WTC11 (cell line): ENCODE measurements at regions not wholly inside any gene's neighbourhood (a gene's known extent, or its start where the extent isn't known, plus 50 kb on each side); places are given as distances from the start of the nearest gene placed in this dataset.

Experiments used
- ATAC-seq: fragments of 200-7000 bp; cut with Tn5 transposase; 2 replicates; pipeline ENCODE4 v1.10.0; 2021; ENCODE audit warnings: mild to moderate bottlenecking, moderate library complexity
- CTCF ChIA-PET: fragments of 300-600 bp; sonication (Branson Sonifier 250); formaldehyde crosslinking; loops from one replicate; lab custom pipeline; 2021; ENCODE audit warnings: antibody characterized with exemption; lab: Charles Lee
- POLR2A ChIA-PET: fragments of 350-600 bp; sonication (Branson Sonifier 250); formaldehyde crosslinking; loops from one replicate; lab custom pipeline; 2021; ENCODE audit warnings: antibody characterized with exemption; lab: Charles Lee
- DNase-seq: peaks from one replicate; pipeline ENCODE4 v3.0.0; 2021; ENCODE audit warnings: low spot score
- H3K27ac Mint-ChIP-seq: 2 replicates; pipeline ENCODE4 v1.8.0; 2021; ENCODE audit warnings: mixed read lengths
- H3K27me3 Mint-ChIP-seq: 2 replicates; pipeline ENCODE4 v1.8.0; 2021; ENCODE audit warnings: low read depth, mild to moderate bottlenecking, moderate library complexity, mixed read lengths
- H3K36me3 Mint-ChIP-seq: 2 replicates; pipeline ENCODE4 v1.8.0; 2021; ENCODE audit warnings: mixed read lengths
- H3K4me1 Mint-ChIP-seq: 2 replicates; pipeline ENCODE4 v1.8.0; 2022; ENCODE audit warnings: mixed read lengths
- H3K4me3 Mint-ChIP-seq: 2 replicates; pipeline ENCODE4 v1.8.0; 2021; ENCODE audit warnings: mild to moderate bottlenecking, moderate library complexity, mixed read lengths
- H3K9me3 Mint-ChIP-seq: 2 replicates; pipeline ENCODE4 v1.8.0; 2021; ENCODE audit warnings: mixed read lengths
- AFF4 ChIP-seq: sonication (generic); formaldehyde crosslinking; IDR thresholded peaks from 2 replicates; pipeline ENCODE4 v1.8.1; 2023; ENCODE audit warnings: mild to moderate bottlenecking, missing genetic modification reagents, borderline replicate concordance
- ATF1 ChIP-seq: sonication (generic); formaldehyde crosslinking; IDR thresholded peaks from 2 replicates; pipeline ENCODE4 v1.8.1; 2023; ENCODE audit warnings: mild to moderate bottlenecking, moderate library complexity, missing genetic modification reagents
- ATF6 ChIP-seq: sonication (generic); formaldehyde crosslinking; IDR thresholded peaks from 2 replicates; pipeline ENCODE4 v1.8.1; 2023; ENCODE audit warnings: mild to moderate bottlenecking, missing genetic modification reagents
- CREB1 ChIP-seq: sonication (generic); formaldehyde crosslinking; IDR thresholded peaks from 2 replicates; pipeline ENCODE4 v1.8.0; 2023; ENCODE audit warnings: mild to moderate bottlenecking, missing genetic modification reagents
- CREM ChIP-seq: sonication (generic); formaldehyde crosslinking; IDR thresholded peaks from 2 replicates; pipeline ENCODE4 v1.8.1; 2022; ENCODE audit warnings: mild to moderate bottlenecking, missing genetic modification reagents, moderate library complexity
- ESRRA ChIP-seq: sonication (generic); formaldehyde crosslinking; IDR thresholded peaks from 2 replicates; pipeline ENCODE4 v1.8.1; 2022; ENCODE audit warnings: mild to moderate bottlenecking, missing genetic modification reagents, borderline replicate concordance
- FOXJ3 ChIP-seq: sonication (generic); formaldehyde crosslinking; IDR thresholded peaks from 2 replicates; pipeline ENCODE4 v1.9.0; 2021; ENCODE audit warnings: missing genetic modification reagents, mild to moderate bottlenecking, borderline replicate concordance
- FOXP1 ChIP-seq: sonication (generic); formaldehyde crosslinking; IDR thresholded peaks from 2 replicates; pipeline ENCODE4 v1.8.0; 2022; ENCODE audit warnings: missing genetic modification reagents, mild to moderate bottlenecking, moderate library complexity, borderline replicate concordance
- GABPB1 ChIP-seq: sonication (generic); formaldehyde crosslinking; IDR thresholded peaks from 2 replicates; pipeline ENCODE4 v1.8.1; 2023; ENCODE audit warnings: mild to moderate bottlenecking, missing genetic modification reagents
- KAT7 ChIP-seq: sonication (generic); formaldehyde crosslinking; IDR thresholded peaks from 2 replicates; pipeline ENCODE4 v1.8.1; 2023; ENCODE audit warnings: missing genetic modification reagents, mild to moderate bottlenecking, borderline replicate concordance
- MYBL2 ChIP-seq: sonication (generic); formaldehyde crosslinking; IDR thresholded peaks from 2 replicates; pipeline ENCODE4 v1.8.1; 2023; ENCODE audit warnings: mild to moderate bottlenecking, moderate library complexity, missing genetic modification reagents
- NFE2L1 ChIP-seq: sonication (generic); formaldehyde crosslinking; IDR thresholded peaks from 2 replicates; pipeline ENCODE4 v1.8.1; 2023; ENCODE audit warnings: missing genetic modification reagents
- OVOL2 ChIP-seq: fragments of 250-450 bp; sonication (Bioruptor Pico); IDR thresholded peaks from 2 replicates; pipeline ENCODE4 v1.9.0; 2021; ENCODE audit warnings: mild to moderate bottlenecking, borderline replicate concordance
- PREB ChIP-seq: sonication (generic); formaldehyde crosslinking; IDR thresholded peaks from 2 replicates; pipeline ENCODE4 v1.8.1; 2022; ENCODE audit warnings: mild to moderate bottlenecking, missing genetic modification reagents, moderate library complexity, borderline replicate concordance
- SMAD4 ChIP-seq: sonication (generic); formaldehyde crosslinking; IDR thresholded peaks from 2 replicates; pipeline ENCODE4 v1.8.0; 2022; ENCODE audit warnings: mild to moderate bottlenecking, missing genetic modification reagents
- TEAD1 ChIP-seq: sonication (generic); formaldehyde crosslinking; IDR thresholded peaks from 2 replicates; pipeline ENCODE4 v1.8.0; 2022; ENCODE audit warnings: mild to moderate bottlenecking, missing genetic modification reagents
- ZMAT4 ChIP-seq: fragments of 250-450 bp; sonication (Bioruptor Pico); IDR thresholded peaks from 2 replicates; pipeline ENCODE4 v1.9.0; 2021; ENCODE audit warnings: mild to moderate bottlenecking
- ZNF263 ChIP-seq: sonication (generic); formaldehyde crosslinking; IDR thresholded peaks from 2 replicates; pipeline ENCODE4 v1.8.1; 2022; ENCODE audit warnings: low read depth, mild to moderate bottlenecking, moderate library complexity, missing genetic modification reagents
- ZNF512 ChIP-seq: sonication (generic); formaldehyde crosslinking; IDR thresholded peaks from 2 replicates; pipeline ENCODE4 v1.8.1; 2022; ENCODE audit warnings: missing genetic modification reagents, borderline replicate concordance
- TF ChIP-seq, protein P1 (sequence below): sonication (generic); formaldehyde crosslinking; IDR thresholded peaks from 2 replicates; pipeline ENCODE4 v1.8.1; 2023; ENCODE audit warnings: mild to moderate bottlenecking, missing genetic modification reagents
- TF ChIP-seq, protein P2 (sequence below): sonication (generic); formaldehyde crosslinking; IDR thresholded peaks from 2 replicates; pipeline ENCODE4 v1.8.0; 2023; ENCODE audit warnings: missing genetic modification reagents, mild to moderate bottlenecking, borderline replicate concordance

DNA sequence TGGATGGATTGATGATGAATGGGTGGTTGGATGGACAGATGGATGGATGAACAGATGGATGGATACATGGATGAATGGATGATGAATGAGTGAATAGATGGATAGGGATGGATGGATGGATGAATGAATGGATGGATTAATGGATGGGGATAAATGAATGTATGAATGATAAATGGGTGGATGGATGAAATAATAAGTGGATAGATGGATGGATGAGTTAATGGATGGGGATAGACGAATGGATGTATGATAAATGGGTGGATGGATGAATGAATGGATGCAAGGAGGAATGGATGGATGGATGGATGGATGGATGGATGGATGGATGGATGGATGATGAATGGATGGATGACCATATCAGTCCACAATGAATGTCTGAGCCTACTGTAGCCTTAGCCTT lies 381.9 kb downstream of the SETD4 start:
- ATAC-seq (no peak), DNase-seq (no peak)
- peaks cover 4% of the 10 kb centered on the region; the same call in 1 of the 2 replicates for H3K9me3 Mint-ChIP-seq
- H3K27me3 Mint-ChIP-seq: no peaks in the 10 kb centered on the region
- H3K27ac Mint-ChIP-seq: no peak overlapping the region
- H3K4me3 Mint-ChIP-seq: no peak overlapping the region
- no peak for TF ChIP-seq ESRRA (CRISPR knock-in tag)
- no peak for TF ChIP-seq CREB1 (CRISPR knock-in tag)
- TF ChIP-seq, protein P1, sequence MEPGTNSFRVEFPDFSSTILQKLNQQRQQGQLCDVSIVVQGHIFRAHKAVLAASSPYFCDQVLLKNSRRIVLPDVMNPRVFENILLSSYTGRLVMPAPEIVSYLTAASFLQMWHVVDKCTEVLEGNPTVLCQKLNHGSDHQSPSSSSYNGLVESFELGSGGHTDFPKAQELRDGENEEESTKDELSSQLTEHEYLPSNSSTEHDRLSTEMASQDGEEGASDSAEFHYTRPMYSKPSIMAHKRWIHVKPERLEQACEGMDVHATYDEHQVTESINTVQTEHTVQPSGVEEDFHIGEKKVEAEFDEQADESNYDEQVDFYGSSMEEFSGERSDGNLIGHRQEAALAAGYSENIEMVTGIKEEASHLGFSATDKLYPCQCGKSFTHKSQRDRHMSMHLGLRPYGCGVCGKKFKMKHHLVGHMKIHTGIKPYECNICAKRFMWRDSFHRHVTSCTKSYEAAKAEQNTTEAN (CRISPR knock-in tag): no peak
- no peak for TF ChIP-seq MYBL2
- TF ChIP-seq, protein P2, sequence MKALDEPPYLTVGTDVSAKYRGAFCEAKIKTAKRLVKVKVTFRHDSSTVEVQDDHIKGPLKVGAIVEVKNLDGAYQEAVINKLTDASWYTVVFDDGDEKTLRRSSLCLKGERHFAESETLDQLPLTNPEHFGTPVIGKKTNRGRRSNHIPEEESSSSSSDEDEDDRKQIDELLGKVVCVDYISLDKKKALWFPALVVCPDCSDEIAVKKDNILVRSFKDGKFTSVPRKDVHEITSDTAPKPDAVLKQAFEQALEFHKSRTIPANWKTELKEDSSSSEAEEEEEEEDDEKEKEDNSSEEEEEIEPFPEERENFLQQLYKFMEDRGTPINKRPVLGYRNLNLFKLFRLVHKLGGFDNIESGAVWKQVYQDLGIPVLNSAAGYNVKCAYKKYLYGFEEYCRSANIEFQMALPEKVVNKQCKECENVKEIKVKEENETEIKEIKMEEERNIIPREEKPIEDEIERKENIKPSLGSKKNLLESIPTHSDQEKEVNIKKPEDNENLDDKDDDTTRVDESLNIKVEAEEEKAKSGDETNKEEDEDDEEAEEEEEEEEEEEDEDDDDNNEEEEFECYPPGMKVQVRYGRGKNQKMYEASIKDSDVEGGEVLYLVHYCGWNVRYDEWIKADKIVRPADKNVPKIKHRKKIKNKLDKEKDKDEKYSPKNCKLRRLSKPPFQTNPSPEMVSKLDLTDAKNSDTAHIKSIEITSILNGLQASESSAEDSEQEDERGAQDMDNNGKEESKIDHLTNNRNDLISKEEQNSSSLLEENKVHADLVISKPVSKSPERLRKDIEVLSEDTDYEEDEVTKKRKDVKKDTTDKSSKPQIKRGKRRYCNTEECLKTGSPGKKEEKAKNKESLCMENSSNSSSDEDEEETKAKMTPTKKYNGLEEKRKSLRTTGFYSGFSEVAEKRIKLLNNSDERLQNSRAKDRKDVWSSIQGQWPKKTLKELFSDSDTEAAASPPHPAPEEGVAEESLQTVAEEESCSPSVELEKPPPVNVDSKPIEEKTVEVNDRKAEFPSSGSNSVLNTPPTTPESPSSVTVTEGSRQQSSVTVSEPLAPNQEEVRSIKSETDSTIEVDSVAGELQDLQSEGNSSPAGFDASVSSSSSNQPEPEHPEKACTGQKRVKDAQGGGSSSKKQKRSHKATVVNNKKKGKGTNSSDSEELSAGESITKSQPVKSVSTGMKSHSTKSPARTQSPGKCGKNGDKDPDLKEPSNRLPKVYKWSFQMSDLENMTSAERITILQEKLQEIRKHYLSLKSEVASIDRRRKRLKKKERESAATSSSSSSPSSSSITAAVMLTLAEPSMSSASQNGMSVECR: no peak
- TF ChIP-seq OVOL2 (CRISPR knock-in tag): no peak
- no peak for TF ChIP-seq ZNF512
- no peak for TF ChIP-seq FOXP1 (CRISPR knock-in tag)
- TF ChIP-seq SMAD4 (CRISPR knock-in tag): no peak
- TF ChIP-seq KAT7 (CRISPR knock-in tag): no peak
- no peaks in the 10 kb centered on the region for H3K36me3 Mint-ChIP-seq
- H3K4me1 Mint-ChIP-seq: peaks cover 3% of the 10 kb centered on the region; the same call in 1 of the 2 replicates
- POLR2A ChIA-PET: no interaction called here
- CTCF ChIA-PET: no interaction called here

- CTCF ChIA-PET: no interaction called here
- no peak for TF ChIP-seq ZMAT4
- no peak for TF ChIP-seq ATF6 (CRISPR knock-in tag)
- no peak for TF ChIP-seq ZNF263 (CRISPR knock-in tag)
- no peak for TF ChIP-seq CREM (CRISPR knock-in tag)
- TF ChIP-seq KAT7 (CRISPR knock-in tag): no peak
- no peak for TF ChIP-seq PREB
- TF ChIP-seq AFF4 (CRISPR knock-in tag): no peak
- TF ChIP-seq FOXJ3: no peak
- TF ChIP-seq CREB1 (CRISPR knock-in tag): no peak
- TF ChIP-seq ATF1 (CRISPR knock-in tag): no peak
- no peak for TF ChIP-seq NFE2L1 (CRISPR knock-in tag)
- no peak for TF ChIP-seq GABPB1 (CRISPR knock-in tag)
- no peak for TF ChIP-seq TEAD1 (CRISPR knock-in tag)
Measured at GRCh38 chr21:35677298-35677841, 383.0 kb downstream of the SETD4 start.

More at GRCh38 chr21:35677298-35677841, 383.0 kb downstream of the SETD4 start:
- no peak overlapping the region for H3K4me3 Mint-ChIP-seq
- H3K9me3 Mint-ChIP-seq: peaks cover 4% of the 10 kb centered on the region; the same call in 1 of the 2 replicates
- no peak overlapping the region for H3K27ac Mint-ChIP-seq
- H3K4me1 Mint-ChIP-seq: peaks cover 3% of the 10 kb centered on the region; the same call in 1 of the 2 replicates
- POLR2A ChIA-PET: no interaction called here
- no peaks in the 10 kb centered on the region for H3K27me3 Mint-ChIP-seq
- H3K36me3 Mint-ChIP-seq: no peaks in the 10 kb centered on the region
- DNase-seq: no peak
- no peak for ATAC-seq
